ENCODE measurements at regions not wholly inside any gene's neighbourhood (a gene's known extent, or its start where the extent isn't known, plus 50 kb on each side); places are given as distances from the start of the nearest gene placed in this dataset.
"Not testable (repeated sequence)": the region's sequence is repeated elsewhere in the genome, so short reads cannot be mapped to it uniquely, and the experiment has no call there.

DNA sequence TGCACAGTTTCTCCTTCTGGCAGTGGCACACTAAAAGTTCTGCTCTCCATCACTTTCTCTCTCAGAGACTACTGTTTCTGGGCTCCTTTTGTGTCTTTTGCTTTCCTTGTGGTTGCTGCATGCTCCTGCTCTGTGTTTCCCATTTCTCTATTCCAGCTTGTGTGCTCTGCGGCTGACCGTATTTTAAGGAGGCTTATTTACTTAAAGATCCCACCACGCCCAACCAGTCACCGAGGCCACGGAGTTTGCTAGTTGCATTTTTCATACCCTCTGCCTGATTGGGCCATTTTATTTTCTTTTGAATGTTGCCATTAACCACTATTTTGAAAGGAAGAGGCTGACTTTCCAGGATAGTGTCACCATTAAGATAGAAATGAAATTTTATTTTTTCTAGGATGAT lies 626.4 kb upstream of the MMS22L start:
- no peak for DNase-seq (ENCODE audit: low read depth)

- DNase-seq (ENCODE audit: low read depth), result no peak
Observed at GRCh38 chr6:97913721-97914120, 630.7 kb upstream of the MMS22L start.

GRCh38 chr6:97914912-97915311 lies 631.9 kb upstream of the MMS22L start:
- DNase-seq (ENCODE audit: low read depth), result no peak

DNA sequence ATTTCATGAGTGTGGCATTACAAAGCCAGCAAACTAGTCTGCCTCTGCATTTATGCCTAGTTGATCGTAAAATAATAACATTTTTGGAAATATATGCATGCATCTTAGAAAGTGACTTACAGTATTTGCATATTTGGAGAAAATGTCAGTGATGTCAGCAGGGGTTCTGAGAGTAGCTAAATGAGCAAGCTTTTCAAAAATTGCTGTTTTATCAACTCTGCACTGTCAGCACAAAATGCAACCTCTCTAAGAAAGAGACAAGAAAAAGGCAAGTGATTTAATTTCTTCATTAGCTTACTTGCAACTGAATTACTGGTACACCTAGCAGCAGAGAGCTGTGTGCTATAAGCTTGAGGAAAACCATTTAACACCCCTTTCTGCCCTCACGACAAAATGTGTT lies 632.5 kb upstream of the MMS22L start:
- no peak for DNase-seq (ENCODE audit: low read depth)

DNA sequence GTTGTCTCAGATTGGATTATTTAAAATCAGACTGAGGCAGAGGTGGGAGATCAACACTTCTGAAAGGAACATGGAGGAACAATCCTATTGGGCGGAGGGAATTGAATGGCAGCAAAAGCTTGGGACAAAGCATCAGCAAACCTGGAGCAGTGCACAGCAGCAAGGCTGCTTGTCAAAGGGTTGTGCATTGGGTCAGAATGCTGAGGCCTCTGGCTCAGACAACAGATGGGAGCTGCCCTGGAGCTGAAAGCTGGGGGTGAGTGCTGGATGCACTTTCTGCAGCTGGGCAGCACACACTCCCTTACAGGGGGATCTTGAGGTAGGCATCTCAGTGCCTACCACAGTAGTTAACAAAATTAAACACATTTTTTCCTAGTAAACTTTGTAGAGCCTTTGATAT lies 634.4 kb upstream of the MMS22L start:
- no peak for DNase-seq (ENCODE audit: low read depth)

GRCh38 chr6:97919046-97919445 lies 636.0 kb upstream of the MMS22L start:
- no peak for DNase-seq (ENCODE audit: low read depth)

DNA sequence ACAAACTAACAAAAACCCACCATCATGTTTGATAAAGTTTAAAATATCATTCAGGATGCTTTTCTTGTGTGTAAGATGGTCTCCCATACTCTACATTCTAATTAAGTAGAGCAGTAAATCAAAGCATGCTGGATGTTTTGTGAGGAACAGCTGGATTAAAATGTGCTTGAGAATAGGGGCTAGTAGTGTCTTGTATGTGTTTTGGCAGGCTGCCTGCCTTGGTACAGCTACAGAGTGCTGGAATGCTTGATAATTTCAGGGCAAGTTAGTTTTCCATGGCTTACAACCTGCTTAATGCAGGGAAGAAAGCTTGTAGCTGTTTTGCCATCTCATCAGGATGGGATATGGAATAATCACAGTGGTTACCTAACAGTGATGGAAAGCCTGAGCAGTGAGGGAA lies 636.6 kb upstream of the MMS22L start:
- DNase-seq (ENCODE audit: low read depth), result no peak

DNA sequence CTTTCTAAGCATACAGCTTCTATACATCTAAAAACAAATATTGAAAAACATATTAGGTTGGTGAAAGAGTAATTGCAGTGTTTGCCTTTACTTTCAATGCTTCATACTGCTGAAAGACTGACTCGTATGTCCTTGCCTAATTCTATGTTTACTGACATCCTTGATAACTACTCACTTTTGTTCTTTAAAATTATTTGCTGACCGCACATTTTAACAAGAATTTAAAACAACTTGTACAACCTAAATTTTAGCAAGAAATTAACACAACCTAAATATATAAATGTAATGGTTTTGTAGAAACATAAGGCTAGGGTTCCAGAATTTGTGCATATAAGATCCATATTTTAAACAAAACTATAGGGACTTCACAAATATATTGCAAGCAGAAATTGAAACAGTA lies 640.2 kb upstream of the MMS22L start:
- no peak for DNase-seq (ENCODE audit: low read depth)

GRCh38 chr6:97925504-97925903 lies 642.5 kb upstream of the MMS22L start:
- no peak for DNase-seq (ENCODE audit: low read depth)

DNA sequence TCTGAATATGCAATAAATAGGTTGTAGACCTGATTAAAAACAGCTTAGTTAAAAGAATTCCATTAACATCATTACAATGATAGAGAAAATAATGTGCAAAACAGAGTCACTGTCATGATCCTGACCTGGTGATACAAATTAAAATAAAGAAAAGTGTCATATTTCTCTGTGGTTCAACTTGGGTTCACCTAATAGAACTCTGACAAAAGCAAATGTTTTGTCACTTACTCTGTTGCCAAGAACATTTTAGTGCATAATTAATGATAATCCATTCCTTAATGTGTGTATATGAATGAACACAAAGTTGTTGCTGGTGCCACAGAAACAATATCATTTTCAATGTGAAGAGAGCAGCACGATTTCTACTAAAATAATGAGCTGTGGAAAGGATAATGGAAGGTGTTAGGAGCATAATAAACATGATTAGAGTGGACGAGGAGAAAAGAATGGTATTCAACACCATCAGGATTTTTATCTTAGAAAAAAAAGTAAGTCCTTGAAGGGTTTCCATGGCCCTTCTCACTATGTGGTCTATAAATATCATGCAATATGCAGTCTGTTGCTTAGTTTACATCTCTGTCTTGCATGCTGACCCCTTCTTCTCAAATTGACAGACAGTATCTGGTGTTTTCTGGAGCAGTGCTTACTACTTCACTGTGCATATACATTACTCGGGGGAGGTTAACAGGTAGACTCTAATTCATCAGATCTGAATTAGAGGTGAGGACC lies 656.6 kb upstream of the MMS22L start:
- DNase-seq (ENCODE audit: low read depth), result no peak

GRCh38 chr6:97947841-97948240 lies 664.8 kb upstream of the MMS22L start:
- peak; percentile 18 for DNase-seq (ENCODE audit: low read depth)

DNA sequence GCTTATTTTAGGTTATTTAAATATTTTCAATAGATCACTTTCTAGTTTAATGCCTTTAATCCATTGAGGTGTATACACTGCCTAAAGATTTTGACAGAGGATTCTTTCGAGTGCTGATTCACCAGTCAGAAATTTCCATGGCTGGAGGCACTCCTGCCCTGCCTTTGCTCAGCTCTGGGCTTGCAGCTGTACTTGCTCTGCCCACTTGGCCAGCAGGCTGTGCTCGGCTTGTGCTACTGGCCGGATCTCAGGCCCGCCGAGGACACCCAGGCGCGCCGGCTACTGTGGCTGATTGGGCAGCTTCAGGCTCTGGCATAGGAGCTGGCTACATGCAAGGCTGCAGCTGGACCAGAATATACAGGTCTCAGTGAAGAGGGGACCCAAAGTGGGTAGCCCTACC lies 675.1 kb upstream of the MMS22L start:
- DNase-seq (ENCODE audit: low read depth), result no peak

- no peak for DNase-seq (ENCODE audit: low read depth)
Observed at GRCh38 chr6:97963193-97963592, 680.2 kb upstream of the MMS22L start.

- no peak for DNase-seq (ENCODE audit: low read depth)
Observed at GRCh38 chr6:97969065-97969464, 686.0 kb upstream of the MMS22L start.

- DNase-seq (ENCODE audit: low read depth), result no peak
Observed at GRCh38 chr6:97977084-97977483, 694.1 kb upstream of the MMS22L start.

- DNase-seq (ENCODE audit: low read depth), result no peak
Observed at GRCh38 chr6:97978855-97979271, 695.8 kb upstream of the MMS22L start.

DNA sequence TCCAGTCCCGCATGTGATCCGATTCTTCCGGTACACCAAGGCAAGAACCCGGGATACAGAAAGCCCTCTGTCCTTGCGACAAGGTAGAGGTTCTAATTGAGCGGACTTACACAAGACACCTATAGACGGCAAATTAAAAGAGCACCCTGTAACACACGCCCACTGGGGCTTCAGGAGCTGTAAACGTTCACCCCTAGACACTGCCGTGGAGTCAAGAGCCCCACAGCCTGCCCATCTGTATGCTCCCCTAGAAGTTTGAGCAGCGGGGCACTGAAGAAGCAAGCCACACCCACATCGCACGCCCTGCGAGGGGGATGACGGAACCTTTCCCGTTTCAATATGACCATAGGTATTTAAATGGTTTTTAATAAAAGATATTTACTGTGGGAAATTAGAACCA lies 696.3 kb upstream of the MMS22L start:
- DNase-seq (ENCODE audit: low read depth), result not testable (repeated sequence)

DNA sequence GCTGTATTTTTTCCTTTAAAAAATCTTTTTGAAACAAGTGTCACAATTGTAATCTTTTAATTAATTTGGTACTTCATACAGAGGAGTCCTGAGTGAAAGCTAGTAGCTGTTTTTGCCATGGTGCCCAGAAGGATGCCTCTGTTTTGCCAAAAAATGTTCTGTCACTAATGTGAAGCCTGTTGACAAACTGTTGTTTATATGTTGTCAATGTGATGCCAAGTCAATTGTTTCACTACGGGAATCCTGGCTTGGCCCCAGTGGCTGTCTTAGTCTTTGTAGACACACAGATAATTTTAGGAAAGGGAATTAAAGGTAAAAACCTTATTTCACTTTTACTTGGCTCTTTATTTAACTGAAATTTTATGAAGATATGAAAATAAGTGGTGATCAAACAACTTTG lies 706.4 kb upstream of the MMS22L start:
- no peak for DNase-seq (ENCODE audit: low read depth)

GRCh38 chr6:97995158-97995557 lies 712.1 kb upstream of the MMS22L start:
- no peak for DNase-seq (ENCODE audit: low read depth)

DNA sequence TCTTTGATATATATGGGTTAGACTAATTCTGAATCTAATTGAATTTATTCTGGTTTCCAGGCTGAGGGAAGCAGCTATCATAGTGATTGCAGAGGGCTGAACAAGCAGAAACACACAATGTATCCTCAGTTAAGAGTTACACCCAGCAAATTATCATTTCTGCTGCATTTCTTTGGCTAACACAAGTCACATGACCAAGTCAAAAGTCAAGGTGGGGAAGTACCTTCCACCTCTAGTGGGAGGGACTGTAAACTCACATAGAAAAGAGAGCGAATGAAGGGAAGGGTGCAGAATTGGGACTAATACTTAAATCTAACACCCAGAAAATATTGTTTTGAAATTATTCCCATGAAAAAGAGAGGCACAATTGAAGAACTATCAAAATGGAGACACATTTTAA lies 719.7 kb upstream of the MMS22L start:
- DNase-seq (ENCODE audit: low read depth), result no peak

- no peak for DNase-seq (ENCODE audit: low read depth)
Observed at GRCh38 chr6:98014442-98015201, 731.6 kb upstream of the MMS22L start.

GRCh38 chr6:98016565-98016964 lies 733.5 kb upstream of the MMS22L start:
- no peak for DNase-seq (ENCODE audit: low read depth)

DNA sequence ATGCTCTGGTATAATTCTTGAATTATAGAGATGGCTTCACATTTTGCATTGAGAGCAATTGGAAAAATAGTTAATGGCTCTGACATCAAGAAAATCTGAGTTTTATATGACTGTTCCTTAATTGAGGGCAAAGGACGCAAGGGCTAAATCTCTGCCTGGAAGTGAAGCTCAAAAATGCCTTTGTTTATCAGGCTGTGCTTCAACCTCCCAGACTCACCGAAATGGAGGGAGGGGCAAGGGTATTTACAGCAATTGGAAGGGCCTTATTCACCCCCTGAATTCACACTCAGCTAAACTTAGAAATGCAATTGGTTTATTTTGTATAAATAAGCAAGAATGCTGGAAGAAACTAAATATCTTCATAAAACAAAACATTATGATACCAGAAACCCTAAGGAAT lies 737.2 kb upstream of the MMS22L start:
- DNase-seq (ENCODE audit: low read depth), result no peak

All from LHCN-M2 (cell line).